H9 (cell line): ENCODE measurements at regions not wholly inside any gene's neighbourhood (a gene's known extent, or its start where the extent isn't known, plus 50 kb on each side); places are given as distances from the start of the nearest gene placed in this dataset.

ENCODE experiments used
- DNase-seq: peaks from one replicate; pipeline ENCODE4 v3.0.0-alpha.2; 2017
- H2AFZ ChIP-seq: one replicate; pipeline ENCODE4 v1.6.1; 2013; ENCODE audit warnings: mild to moderate bottlenecking, low read length, control low read depth, moderate library complexity
- H2AK5ac ChIP-seq: 2 replicates; pipeline ENCODE4 v1.6.1; 2013; ENCODE audit warnings: low read length, control low read depth, mixed read lengths; ENCODE audit not compliant: insufficient read length
- H2BK120ac ChIP-seq: one replicate; pipeline ENCODE4 v1.6.1; 2013; ENCODE audit warnings: low read depth, mild to moderate bottlenecking, low read length, control low read depth, inconsistent platforms; ENCODE audit not compliant: poor library complexity, severe bottlenecking
- H2BK12ac ChIP-seq: 2 replicates; pipeline ENCODE4 v1.6.1; 2013; ENCODE audit warnings: low read length, control low read depth, mixed read lengths, low read depth; ENCODE audit not compliant: insufficient read length
- H2BK15ac ChIP-seq: 2 replicates; pipeline ENCODE4 v1.6.1; 2013; ENCODE audit warnings: low read depth, low read length, control low read depth
- H2BK20ac ChIP-seq: one replicate; pipeline ENCODE4 v1.6.1; 2013; ENCODE audit warnings: low read depth, mild to moderate bottlenecking, low read length, control low read depth, inconsistent platforms; ENCODE audit not compliant: poor library complexity, severe bottlenecking
- H2BK5ac ChIP-seq: 2 replicates; pipeline ENCODE4 v1.6.1; 2013; ENCODE audit warnings: low read length, control low read depth, mixed read lengths; ENCODE audit not compliant: insufficient read length
- H3K14ac ChIP-seq: 2 replicates; pipeline ENCODE4 v1.6.1; 2013; ENCODE audit warnings: low read length, control low read depth; ENCODE audit not compliant: insufficient read depth
- H3K18ac ChIP-seq: 2 replicates; pipeline ENCODE4 v1.6.1; 2013; ENCODE audit warnings: low read depth, mild to moderate bottlenecking, mixed read lengths, low read length, control low read depth; ENCODE audit not compliant: insufficient read length
- H3K23ac ChIP-seq: 2 replicates; pipeline ENCODE4 v1.6.1; 2013; ENCODE audit warnings: low read length, control low read depth, mixed read lengths, low read depth; ENCODE audit not compliant: insufficient read length
- H3K23me2 ChIP-seq: 2 replicates; pipeline ENCODE4 v1.6.1; 2013; ENCODE audit warnings: low read depth, mild to moderate bottlenecking, mixed read lengths, low read length, control low read depth; ENCODE audit not compliant: insufficient read length, poor library complexity, severe bottlenecking
- H3K27ac ChIP-seq: 2 replicates; pipeline ENCODE4 v1.5.1; 2013; ENCODE audit warnings: low read length, control low read depth, mixed read lengths, low read depth; ENCODE audit not compliant: insufficient read length
- H3K27me3 ChIP-seq: 2 replicates; pipeline ENCODE4 v1.6.1; 2013; ENCODE audit warnings: low read length, control low read depth, inconsistent platforms; ENCODE audit not compliant: insufficient read depth
- H3K4ac ChIP-seq: 2 replicates; pipeline ENCODE4 v1.6.1; 2013; ENCODE audit warnings: low read depth, mild to moderate bottlenecking, control low read depth, inconsistent platforms, low read length, moderate library complexity
- H3K4me1 ChIP-seq: 2 replicates; pipeline ENCODE4 v1.6.1; 2013; ENCODE audit warnings: low read length, control low read depth, inconsistent platforms; ENCODE audit not compliant: insufficient read depth
- H3K4me2 ChIP-seq: 2 replicates; pipeline ENCODE4 v1.6.1; 2013; ENCODE audit warnings: low read length, control low read depth, mixed read lengths; ENCODE audit not compliant: insufficient read length, insufficient read depth
- H3K56ac ChIP-seq: 2 replicates; pipeline ENCODE4 v1.6.1; 2013; ENCODE audit warnings: low read depth, mild to moderate bottlenecking, mixed read lengths, low read length, control low read depth; ENCODE audit not compliant: insufficient read length
- H3K79me1 ChIP-seq: 2 replicates; pipeline ENCODE4 v1.6.1; 2013; ENCODE audit warnings: low read depth, mild to moderate bottlenecking, moderate library complexity, low read length, control low read depth, inconsistent platforms; ENCODE audit not compliant: insufficient read depth, poor library complexity, severe bottlenecking
- H3K79me2 ChIP-seq: 2 replicates; pipeline ENCODE4 v1.6.1; 2013; ENCODE audit warnings: low read length, control low read depth, inconsistent platforms; ENCODE audit not compliant: insufficient read depth
- H3K9ac ChIP-seq: 2 replicates; pipeline ENCODE4 v1.6.1; 2013; ENCODE audit warnings: low read length, control low read depth, mixed read lengths; ENCODE audit not compliant: insufficient read length; ENCODE audit errors: extremely low read depth
- H3K9me3 ChIP-seq: one replicate; pipeline ENCODE4 v1.6.1; 2013; ENCODE audit warnings: low read depth, low read length, inconsistent platforms; ENCODE audit not compliant: control insufficient read depth
- H3T11ph ChIP-seq: one replicate; pipeline ENCODE4 v1.6.1; 2013; ENCODE audit warnings: mild to moderate bottlenecking, low read length, control low read depth, inconsistent platforms
- H4K20me1 ChIP-seq: one replicate; pipeline ENCODE4 v1.6.1; 2013; ENCODE audit not compliant: control insufficient read depth, insufficient read length, insufficient read depth
- H4K5ac ChIP-seq: 2 replicates; pipeline ENCODE4 v1.6.1; 2013; ENCODE audit warnings: low read depth, mild to moderate bottlenecking, mixed read lengths, low read length, control low read depth; ENCODE audit not compliant: insufficient read length
- H4K8ac ChIP-seq: replicated peaks from 2 replicates; pipeline ENCODE4 v1.6.1; 2013; ENCODE audit warnings: low read length, control low read depth, mixed read lengths, low read depth; ENCODE audit not compliant: insufficient read length
- H4K91ac ChIP-seq: 2 replicates; pipeline ENCODE4 v1.6.1; 2013; ENCODE audit warnings: low read depth, mild to moderate bottlenecking, moderate library complexity, mixed read lengths, low read length, control low read depth; ENCODE audit not compliant: insufficient read length
- H3K27ac Mint-ChIP-seq, 3 experiments: 2 replicates in 2 of 3; 3 replicates in 1 of 3; pipeline ENCODE4 v1.8.0; 2020 to 2021; ENCODE audit warnings: mixed read lengths in 3 of 3, mild to moderate bottlenecking in 1 of 3, moderate library complexity in 1 of 3
- H3K27me3 Mint-ChIP-seq: 2 replicates; pipeline ENCODE4 v1.8.0; 2021; ENCODE audit warnings: low read depth, mild to moderate bottlenecking, moderate library complexity, mixed read lengths
- H3K36me3 Mint-ChIP-seq, 3 experiments: 2 replicates in 2 of 3; 3 replicates in 1 of 3; pipeline ENCODE4 v1.8.0; 2020 to 2021; ENCODE audit warnings: low read depth in 3 of 3, mixed read lengths in 3 of 3; ENCODE audit not compliant: insufficient read depth in 1 of 3
- H3K4me1 Mint-ChIP-seq, 2 experiments: 2 replicates each; pipeline ENCODE4 v1.8.0; 2020; ENCODE audit warnings: mixed read lengths in 2 of 2
- H3K4me3 Mint-ChIP-seq, 2 experiments: 2 replicates in 1 of 2; 3 replicates in 1 of 2; pipeline ENCODE4 v1.8.0; 2020 to 2021; ENCODE audit warnings: mild to moderate bottlenecking in 2 of 2, mixed read lengths in 2 of 2, moderate library complexity in 1 of 2
- H3K9me3 Mint-ChIP-seq, 2 experiments: 2 replicates in 1 of 2; 3 replicates in 1 of 2; pipeline ENCODE4 v1.8.0; 2020; ENCODE audit warnings: mild to moderate bottlenecking in 2 of 2, mixed read lengths in 2 of 2, moderate library complexity in 1 of 2
- CTCF ChIP-seq: fragments of 200-600 bp; sonication (generic); conservative IDR thresholded peaks from 3 replicates; pipeline ENCODE4 v1.8.0; 2021; ENCODE audit warnings: antibody characterized with exemption, mild to moderate bottlenecking
- WGBS: extraction: QIAGEN DNeasy Blood & Tissue Kit; methylation state at CpG from one replicate; pipeline ENCODE4 v1.1.7; 2013; ENCODE audit warnings: missing lambda C conversion rate, low lambda C conversion rate, mixed read lengths; ENCODE audit not compliant: insufficient read length; ENCODE audit errors: extremely low coverage; 5-methylcytosine and 5-hydroxymethylcytosine counted together

- no peak overlapping the region for H4K91ac ChIP-seq
- no peak overlapping the region for H2AK5ac ChIP-seq
- H3K27me3 ChIP-seq, result no peaks in the 10 kb centered on the region
- H3K4me3 Mint-ChIP-seq, result no peak overlapping the region
- H3K4me2 ChIP-seq, result no peak overlapping the region
- H2BK12ac ChIP-seq, result no peak overlapping the region
- H3K27ac Mint-ChIP-seq, result no peak overlapping the region
- H3K56ac ChIP-seq, result no peak overlapping the region
- H4K5ac ChIP-seq, result no peak overlapping the region
- no peaks in the 10 kb centered on the region for H3K36me3 Mint-ChIP-seq
- no peak overlapping the region for H3K9ac ChIP-seq
- no peak overlapping the region for H3T11ph ChIP-seq
- H3K27ac ChIP-seq, result no peak overlapping the region
- H3K9me3 Mint-ChIP-seq, result no peaks in the 10 kb centered on the region
- no peak overlapping the region for H3K23ac ChIP-seq
- no CpG with 5 or more reads among the region's 5 CpGs for WGBS
- H3K9me3 ChIP-seq, result no peaks in the 10 kb centered on the region
- H2BK5ac ChIP-seq, result no peak overlapping the region
- no peak overlapping the region for H2BK120ac ChIP-seq
- peaks cover 5% of the 10 kb centered on the region for H3K27me3 Mint-ChIP-seq
- no peaks in the 10 kb centered on the region for H3K79me1 ChIP-seq
- H3K79me2 ChIP-seq, result no peaks in the 10 kb centered on the region
- no peaks in the 10 kb centered on the region for H3K23me2 ChIP-seq
- no peak overlapping the region for H2BK20ac ChIP-seq
- H3K4ac ChIP-seq, result no peak overlapping the region
- no peak overlapping the region for H2AFZ ChIP-seq
- no peak overlapping the region for H2BK15ac ChIP-seq
- no peak overlapping the region for H3K14ac ChIP-seq
- H3K4me1 Mint-ChIP-seq, result peaks cover 6 to 13% of the 10 kb centered on the region in 2 experiments; a peak in 3 of 4 replicates
- no peak for TF ChIP-seq CTCF
- no peak overlapping the region for H3K18ac ChIP-seq
- H3K4me1 ChIP-seq, result no peaks in the 10 kb centered on the region
- no peak overlapping the region for H4K8ac ChIP-seq
- no peak for DNase-seq
- no peaks in the 10 kb centered on the region for H4K20me1 ChIP-seq
Measured at GRCh38 chr2:118565786-118566540, 281.5 kb downstream of the EN1 start.
